ENCODE measurements at regions not wholly inside any gene's neighbourhood (a gene's known extent, or its start where the extent isn't known, plus 50 kb on each side); places are given as distances from the start of the nearest gene placed in this dataset.

DNA sequence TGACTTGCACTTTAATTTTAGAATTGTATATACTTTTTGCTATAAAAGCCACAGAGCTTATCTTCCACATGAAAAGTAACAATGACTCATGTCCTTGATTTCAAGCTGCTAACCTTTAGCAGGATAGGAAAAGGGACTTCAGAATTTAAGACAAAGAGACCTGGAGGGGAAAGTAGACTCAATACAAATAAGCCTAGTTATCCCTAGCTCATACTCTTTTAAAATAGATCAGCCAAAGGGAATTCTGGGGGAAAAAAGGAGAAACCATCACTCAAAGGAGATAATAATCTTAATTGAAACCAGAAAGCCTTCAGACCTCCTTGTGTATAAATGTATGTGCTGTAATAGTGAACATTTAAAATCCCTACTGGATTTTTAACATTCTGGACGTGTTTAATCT lies 930.3 kb downstream of the NTRK3 start:
- TF ChIP-seq CTCF (IDR thresholded peaks at IDR 0.05; ENCODE audit: borderline replicate concordance, extremely low read depth, low read length, poor library complexity, severe bottlenecking), result no peak
- no peak for TF ChIP-seq EZH2 (IDR thresholded peaks at IDR 0.05; ENCODE audit: borderline replicate concordance, low read depth, low read length, severe bottlenecking)
